ENCODE measurements at regions not wholly inside any gene's neighbourhood (a gene's known extent, or its start where the extent isn't known, plus 50 kb on each side); places are given as distances from the start of the nearest gene placed in this dataset.
A peak's percentile ranks its signal among the peaks of the same experiment; 100 is the strongest.

- H3K9me3 Mint-ChIP-seq: no peaks in the 10 kb centered on the region
- H3K27ac Mint-ChIP-seq: no peak overlapping the region
- no peak for DNase-seq
- H3K27me3 Mint-ChIP-seq (ENCODE audit: low read depth, poor library complexity): no peaks in the 10 kb centered on the region
- H3K36me3 Mint-ChIP-seq (ENCODE audit: low read depth): no peaks in the 10 kb centered on the region
- H3K4me1 Mint-ChIP-seq: no peaks in the 10 kb centered on the region
- H3K4me3 Mint-ChIP-seq: no peak overlapping the region
- TF ChIP-seq CTCF (IDR thresholded peaks at IDR 0.05): no peak
Observed at GRCh38 chr12:60159761-60160160, 563.9 kb downstream of the SLC16A7 start.

GRCh38 chr12:60162988-60163720 is 567.3 kb downstream of the SLC16A7 start:
- no peaks in the 10 kb centered on the region for H3K9me3 Mint-ChIP-seq
- peak; percentile 4 for DNase-seq
- H3K4me3 Mint-ChIP-seq: no peak overlapping the region
- H3K27me3 Mint-ChIP-seq (ENCODE audit: low read depth, poor library complexity): no peaks in the 10 kb centered on the region
- no peaks in the 10 kb centered on the region for H3K4me1 Mint-ChIP-seq
- no peak overlapping the region for H3K27ac Mint-ChIP-seq
- H3K36me3 Mint-ChIP-seq (ENCODE audit: low read depth): no peaks in the 10 kb centered on the region
- TF ChIP-seq CTCF (IDR thresholded peaks at IDR 0.05): no peak

GRCh38 chr12:60165781-60166180 is 570.0 kb downstream of the SLC16A7 start:
- no peaks in the 10 kb centered on the region for H3K9me3 Mint-ChIP-seq
- H3K36me3 Mint-ChIP-seq (ENCODE audit: low read depth): no peaks in the 10 kb centered on the region
- H3K4me1 Mint-ChIP-seq: no peaks in the 10 kb centered on the region
- no peak for DNase-seq
- no peak overlapping the region for H3K4me3 Mint-ChIP-seq
- TF ChIP-seq CTCF (IDR thresholded peaks at IDR 0.05): no peak
- H3K27me3 Mint-ChIP-seq (ENCODE audit: low read depth, poor library complexity): no peaks in the 10 kb centered on the region
- no peak overlapping the region for H3K27ac Mint-ChIP-seq

- Mint-ChIP-seq H3K4me1 (peaks cover 10% of the 10 kb centered on the region), H3K4me3 (no peak overlapping the region), H3K9me3 (no peaks in the 10 kb centered on the region), H3K36me3 (ENCODE audit: low read depth) (no peaks in the 10 kb centered on the region), H3K27ac (no peak overlapping the region), H3K27me3 (ENCODE audit: low read depth, poor library complexity) (no peaks in the 10 kb centered on the region)
- TF ChIP-seq CTCF (IDR thresholded peaks at IDR 0.05): no peak
- DNase-seq: no peak
Observed at GRCh38 chr12:60168441-60168840, 572.6 kb downstream of the SLC16A7 start.

- peaks cover 4% of the 10 kb centered on the region for H3K27me3 Mint-ChIP-seq (ENCODE audit: low read depth, poor library complexity)
- H3K27ac Mint-ChIP-seq: no peak overlapping the region
Observed at GRCh38 chr12:60169904-60170303, 574.1 kb downstream of the SLC16A7 start.

More at GRCh38 chr12:60169904-60170303, 574.1 kb downstream of the SLC16A7 start:
- peaks cover 24% of the 10 kb centered on the region for H3K4me1 Mint-ChIP-seq
- no peak for DNase-seq
- no peaks in the 10 kb centered on the region for H3K9me3 Mint-ChIP-seq
- H3K4me3 Mint-ChIP-seq: no peak overlapping the region
- no peak for TF ChIP-seq CTCF (IDR thresholded peaks at IDR 0.05)
- no peaks in the 10 kb centered on the region for H3K36me3 Mint-ChIP-seq (ENCODE audit: low read depth)

All from nephron progenitor cell (in vitro differentiated cells).